ENCODE measurements at regions not wholly inside any gene's neighbourhood (a gene's known extent, or its start where the extent isn't known, plus 50 kb on each side); places are given as distances from the start of the nearest gene placed in this dataset.

DNA sequence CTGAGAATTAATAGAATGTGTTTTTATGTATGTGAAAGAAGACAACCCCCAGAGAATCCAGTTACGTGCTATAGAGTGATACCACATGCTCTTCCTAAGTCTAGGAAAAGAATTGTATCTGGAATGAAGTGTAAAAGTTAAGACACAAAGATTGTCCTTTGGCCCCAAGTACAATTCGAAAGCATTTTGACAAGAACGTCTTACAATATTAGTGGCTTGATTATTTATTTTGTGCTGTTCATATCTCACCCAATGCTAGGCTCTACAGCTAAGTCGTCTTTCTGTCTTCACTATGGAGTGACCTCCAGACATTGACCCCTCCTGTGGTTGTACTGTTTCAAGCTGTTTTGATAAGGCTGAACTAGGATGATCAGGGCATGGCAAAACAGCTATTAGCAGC, 345.7 kb upstream of the C2CD4B start:
- Histone ChIP-seq H2AFZ (ENCODE audit: control insufficient read depth, low read length) (no peak overlapping the region), H3K9me3 (ENCODE audit: control insufficient read depth, low read depth, low read length) (no peaks in the 10 kb centered on the region), H3K27ac (ENCODE audit: control insufficient read depth, insufficient read depth, low read length) (no peak overlapping the region), H3K4me2 (ENCODE audit: control insufficient read depth, extremely low read depth, insufficient read depth, low read depth, low read length) (no peak overlapping the region), H3K4me3 (ENCODE audit: control insufficient read depth in 2 of 3, extremely low read depth in 1 of 3, insufficient read depth in 2 of 3, low read depth in 1 of 3, low read length in 3 of 3) (no peak overlapping the region), H3K79me2 (ENCODE audit: control insufficient read depth, insufficient read depth, low read length) (no peaks in the 10 kb centered on the region), H3K36me3 (ENCODE audit: control insufficient read depth in 2 of 2, extremely low read depth in 1 of 2, insufficient read depth in 2 of 2, low read length in 2 of 2) (no peaks in the 10 kb centered on the region), H3K27me3 (ENCODE audit: control insufficient read depth, extremely low read depth, insufficient read depth, low read length) (peaks cover 16% of the 10 kb centered on the region), H4K20me1 (ENCODE audit: control insufficient read depth, extremely low read depth, insufficient read depth, low read length) (no peaks in the 10 kb centered on the region), H3K9me1 (ENCODE audit: control insufficient read depth, extremely low read depth, insufficient read depth, low read length) (no peaks in the 10 kb centered on the region), H3K9ac (ENCODE audit: control insufficient read depth, extremely low read depth, insufficient read depth, low read length) (no peak overlapping the region), H3K4me1 (ENCODE audit: control insufficient read depth, extremely low read depth, insufficient read depth, low read length) (peaks cover 5% of the 10 kb centered on the region)
- FAIRE-seq (no peak), DNase-seq (ENCODE audit: low read depth, low spot score) (no peak)
- dilution Hi-C loops (cut with MboI; ENCODE audit: extremely low pct_ligation_motif_present, low sequenced_read_pairs), result no loop called here
- TF ChIP-seq EZH2 (IDR thresholded peaks at IDR 0.05; ENCODE audit: low read length), result no peak
- TF ChIP-seq, protein P1, sequence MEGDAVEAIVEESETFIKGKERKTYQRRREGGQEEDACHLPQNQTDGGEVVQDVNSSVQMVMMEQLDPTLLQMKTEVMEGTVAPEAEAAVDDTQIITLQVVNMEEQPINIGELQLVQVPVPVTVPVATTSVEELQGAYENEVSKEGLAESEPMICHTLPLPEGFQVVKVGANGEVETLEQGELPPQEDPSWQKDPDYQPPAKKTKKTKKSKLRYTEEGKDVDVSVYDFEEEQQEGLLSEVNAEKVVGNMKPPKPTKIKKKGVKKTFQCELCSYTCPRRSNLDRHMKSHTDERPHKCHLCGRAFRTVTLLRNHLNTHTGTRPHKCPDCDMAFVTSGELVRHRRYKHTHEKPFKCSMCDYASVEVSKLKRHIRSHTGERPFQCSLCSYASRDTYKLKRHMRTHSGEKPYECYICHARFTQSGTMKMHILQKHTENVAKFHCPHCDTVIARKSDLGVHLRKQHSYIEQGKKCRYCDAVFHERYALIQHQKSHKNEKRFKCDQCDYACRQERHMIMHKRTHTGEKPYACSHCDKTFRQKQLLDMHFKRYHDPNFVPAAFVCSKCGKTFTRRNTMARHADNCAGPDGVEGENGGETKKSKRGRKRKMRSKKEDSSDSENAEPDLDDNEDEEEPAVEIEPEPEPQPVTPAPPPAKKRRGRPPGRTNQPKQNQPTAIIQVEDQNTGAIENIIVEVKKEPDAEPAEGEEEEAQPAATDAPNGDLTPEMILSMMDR (optimal IDR thresholded peaks at IDR 0.05 in 1 of 3, IDR thresholded peaks at IDR 0.05 in 1 of 3, conservative IDR thresholded peaks at IDR 0.05 in 1 of 3; ENCODE audit: extremely low read depth in 1 of 3, insufficient read depth in 2 of 3, low read length in 3 of 3), result no peak

DNA sequence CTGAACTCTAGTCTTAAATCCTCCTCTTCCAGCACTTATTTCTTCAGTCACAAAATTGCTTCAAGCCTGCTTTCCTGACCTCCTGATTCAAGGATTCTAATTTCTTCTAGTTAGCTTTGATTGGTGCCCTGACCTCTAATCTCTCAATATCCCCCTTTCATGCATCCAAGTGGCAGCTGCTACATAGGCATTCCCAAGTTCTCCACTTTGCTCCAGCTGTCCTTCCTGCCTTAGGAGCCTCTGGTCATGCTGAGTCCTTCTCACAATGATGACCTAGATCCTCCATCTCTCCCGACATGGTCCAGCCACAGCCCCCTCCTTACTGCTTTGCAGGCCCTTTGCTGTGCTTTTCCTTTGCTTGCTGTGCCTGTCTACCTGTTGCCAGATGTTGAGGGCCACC, 347.8 kb upstream of the C2CD4B start:
- no peaks in the 10 kb centered on the region for H4K20me1 ChIP-seq (ENCODE audit: control insufficient read depth, extremely low read depth, insufficient read depth, low read length)
- H3K9me1 ChIP-seq (ENCODE audit: control insufficient read depth, extremely low read depth, insufficient read depth, low read length), result no peaks in the 10 kb centered on the region
- H2AFZ ChIP-seq (ENCODE audit: control insufficient read depth, low read length), result no peak overlapping the region
- H3K4me3 ChIP-seq (ENCODE audit: control insufficient read depth in 2 of 3, extremely low read depth in 1 of 3, insufficient read depth in 2 of 3, low read depth in 1 of 3, low read length in 3 of 3), result no peak overlapping the region
- dilution Hi-C loops (cut with MboI; ENCODE audit: extremely low pct_ligation_motif_present, low sequenced_read_pairs), result no loop called here
- H3K4me2 ChIP-seq (ENCODE audit: control insufficient read depth, extremely low read depth, insufficient read depth, low read depth, low read length), result no peak overlapping the region
- TF ChIP-seq EZH2 (IDR thresholded peaks at IDR 0.05; ENCODE audit: low read length), result no peak
- TF ChIP-seq, protein P1 (optimal IDR thresholded peaks at IDR 0.05 in 1 of 3, IDR thresholded peaks at IDR 0.05 in 1 of 3, conservative IDR thresholded peaks at IDR 0.05 in 1 of 3; ENCODE audit: extremely low read depth in 1 of 3, insufficient read depth in 2 of 3, low read length in 3 of 3), result no peak
- H3K27me3 ChIP-seq (ENCODE audit: control insufficient read depth, extremely low read depth, insufficient read depth, low read length), result peaks cover 18% of the 10 kb centered on the region
- H3K27ac ChIP-seq (ENCODE audit: control insufficient read depth, insufficient read depth, low read length), result no peak overlapping the region
- H3K9ac ChIP-seq (ENCODE audit: control insufficient read depth, extremely low read depth, insufficient read depth, low read length), result no peak overlapping the region
- H3K36me3 ChIP-seq (ENCODE audit: control insufficient read depth in 2 of 2, extremely low read depth in 1 of 2, insufficient read depth in 2 of 2, low read length in 2 of 2), result no peaks in the 10 kb centered on the region
- H3K4me1 ChIP-seq (ENCODE audit: control insufficient read depth, extremely low read depth, insufficient read depth, low read length), result no peaks in the 10 kb centered on the region
- no peaks in the 10 kb centered on the region for H3K79me2 ChIP-seq (ENCODE audit: control insufficient read depth, insufficient read depth, low read length)
- FAIRE-seq (no peak), DNase-seq (ENCODE audit: low read depth, low spot score) (no peak)
- H3K9me3 ChIP-seq (ENCODE audit: control insufficient read depth, low read depth, low read length), result no peaks in the 10 kb centered on the region

Measured in keratinocyte (primary cell).